ENCODE measurements at regions not wholly inside any gene's neighbourhood (a gene's known extent, or its start where the extent isn't known, plus 50 kb on each side); places are given as distances from the start of the nearest gene placed in this dataset.

DNA sequence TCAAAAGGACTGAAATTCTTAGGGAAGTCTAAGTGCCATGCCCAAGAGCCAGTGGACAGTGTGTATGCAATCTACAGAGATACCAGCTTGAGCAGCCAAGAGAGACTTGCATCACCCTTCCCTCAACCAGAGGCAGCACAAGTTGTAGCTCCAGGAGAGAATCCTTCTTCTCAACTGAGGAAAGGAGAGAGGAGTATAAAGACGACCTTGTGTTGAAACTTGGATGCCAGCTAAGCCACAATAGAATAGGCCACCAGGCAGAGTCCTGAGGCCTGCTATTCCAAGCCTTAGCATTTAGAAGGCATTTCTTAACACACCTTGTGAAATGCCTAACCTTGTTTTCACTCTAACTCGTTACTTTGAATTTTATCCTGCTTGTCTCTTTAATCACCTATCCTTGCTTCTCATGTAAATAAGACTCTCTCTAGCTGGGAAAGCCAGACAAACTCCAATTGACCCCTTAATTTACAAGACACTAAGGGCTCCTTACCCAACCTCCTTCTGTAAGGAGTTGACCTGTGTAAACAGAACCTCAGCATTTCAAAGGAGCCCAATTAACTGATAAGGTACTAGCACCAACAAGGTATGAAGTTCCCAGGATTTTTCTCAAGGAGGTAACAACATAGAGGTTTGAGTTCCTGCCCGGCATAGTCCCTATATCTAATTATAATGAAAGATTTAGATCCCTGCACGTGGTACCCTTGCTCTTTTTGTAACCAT is 738.8 kb downstream of the AMY1C start:
- H3K9me3 ChIP-seq (ENCODE audit: control insufficient read depth, insufficient read depth, low read length) = no peaks in the 10 kb centered on the region
- no peak overlapping the region for H3K9ac ChIP-seq (ENCODE audit: low read depth, low read length)
- H3K27me3 ChIP-seq (ENCODE audit: control insufficient read depth, insufficient read depth, low read length) = peaks cover 83% of the 10 kb centered on the region
- no peaks in the 10 kb centered on the region for H3K36me3 ChIP-seq (ENCODE audit: control insufficient read depth, insufficient read depth, low read length)
- no peak overlapping the region for H3K4me3 ChIP-seq (ENCODE audit: low read depth, low read length)
- H3K4me1 ChIP-seq (ENCODE audit: control insufficient read depth, insufficient read depth, low read length) = peaks cover 10% of the 10 kb centered on the region

DNA sequence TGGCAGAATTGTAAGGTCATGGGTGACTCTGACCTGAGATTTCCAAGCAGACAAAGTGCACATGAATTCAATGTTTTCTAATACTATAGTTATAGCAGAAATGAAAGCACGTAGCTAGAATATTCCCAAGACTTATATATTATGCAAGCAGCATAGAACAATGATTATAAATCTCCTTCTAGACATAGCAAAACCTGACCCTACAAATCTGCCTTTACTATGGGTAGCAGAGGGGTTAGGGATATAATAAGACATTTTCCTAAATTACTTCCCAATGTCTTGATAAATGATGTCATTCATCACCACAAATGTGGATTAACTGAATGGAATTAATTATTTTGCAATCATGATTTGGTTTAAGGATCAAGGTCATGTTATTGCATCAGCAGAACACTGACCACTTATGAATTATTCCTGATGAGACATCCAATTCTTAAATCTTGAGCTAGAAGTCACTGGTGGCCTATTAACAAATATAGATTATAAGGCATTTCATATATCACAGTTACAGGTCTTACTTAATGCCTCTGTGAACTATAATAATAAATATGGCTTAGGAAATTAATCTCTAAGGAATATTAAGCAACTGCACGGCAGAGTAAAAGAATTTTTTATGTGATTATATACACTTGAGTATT is 776.6 kb downstream of the AMY1C start:
- Histone ChIP-seq H3K36me3 (ENCODE audit: control insufficient read depth, insufficient read depth, low read length) (no peaks in the 10 kb centered on the region), H3K4me3 (ENCODE audit: low read depth, low read length) (no peak overlapping the region), H3K9me3 (ENCODE audit: control insufficient read depth, insufficient read depth, low read length) (no peaks in the 10 kb centered on the region), H3K9ac (ENCODE audit: low read depth, low read length) (no peak overlapping the region), H3K27me3 (ENCODE audit: control insufficient read depth, insufficient read depth, low read length) (no peaks in the 10 kb centered on the region), H3K4me1 (ENCODE audit: control insufficient read depth, insufficient read depth, low read length) (no peaks in the 10 kb centered on the region)

- H3K4me3 ChIP-seq (ENCODE audit: low read depth, low read length) = no peak overlapping the region
- H3K4me1 ChIP-seq (ENCODE audit: control insufficient read depth, insufficient read depth, low read length) = no peaks in the 10 kb centered on the region
- H3K27me3 ChIP-seq (ENCODE audit: control insufficient read depth, insufficient read depth, low read length) = no peaks in the 10 kb centered on the region
- H3K9ac ChIP-seq (ENCODE audit: low read depth, low read length) = no peak overlapping the region
- H3K9me3 ChIP-seq (ENCODE audit: control insufficient read depth, insufficient read depth, low read length) = no peaks in the 10 kb centered on the region
- H3K36me3 ChIP-seq (ENCODE audit: control insufficient read depth, insufficient read depth, low read length) = no peaks in the 10 kb centered on the region
Measured at GRCh38 chr1:104531990-104532389, 782.3 kb downstream of the AMY1C start.

DNA sequence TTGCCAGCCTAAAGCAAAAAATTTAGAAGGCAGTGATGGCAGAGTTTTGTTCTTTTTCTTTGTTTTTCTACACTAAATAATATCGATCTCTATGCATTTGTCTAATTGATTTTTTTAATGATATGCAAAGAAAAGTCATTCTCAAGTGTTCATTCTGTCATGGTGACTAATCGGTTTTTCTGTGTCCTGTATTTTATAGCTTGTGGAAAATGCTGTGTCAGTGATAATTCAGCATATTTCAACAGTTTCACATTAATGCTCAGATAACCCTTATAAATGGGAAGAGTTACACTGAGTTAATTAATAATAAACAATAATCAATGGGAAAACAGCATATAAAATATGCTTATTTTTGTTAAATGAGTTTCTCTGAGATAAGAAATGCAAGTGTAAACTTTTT is 824.9 kb downstream of the AMY1C start:
- H3K4me3 ChIP-seq (ENCODE audit: low read depth, low read length) = no peak overlapping the region
- no peaks in the 10 kb centered on the region for H3K36me3 ChIP-seq (ENCODE audit: control insufficient read depth, insufficient read depth, low read length)
- H3K9me3 ChIP-seq (ENCODE audit: control insufficient read depth, insufficient read depth, low read length) = no peaks in the 10 kb centered on the region
- no peaks in the 10 kb centered on the region for H3K4me1 ChIP-seq (ENCODE audit: control insufficient read depth, insufficient read depth, low read length)
- H3K27me3 ChIP-seq (ENCODE audit: control insufficient read depth, insufficient read depth, low read length) = no peaks in the 10 kb centered on the region
- H3K9ac ChIP-seq (ENCODE audit: low read depth, low read length) = no peak overlapping the region

GRCh38 chr1:104592926-104593325 is 843.2 kb downstream of the AMY1C start:
- no peaks in the 10 kb centered on the region for H3K36me3 ChIP-seq (ENCODE audit: control insufficient read depth, insufficient read depth, low read length)
- no peaks in the 10 kb centered on the region for H3K9me3 ChIP-seq (ENCODE audit: control insufficient read depth, insufficient read depth, low read length)
- H3K4me3 ChIP-seq (ENCODE audit: low read depth, low read length) = no peak overlapping the region
- no peaks in the 10 kb centered on the region for H3K4me1 ChIP-seq (ENCODE audit: control insufficient read depth, insufficient read depth, low read length)
- H3K27me3 ChIP-seq (ENCODE audit: control insufficient read depth, insufficient read depth, low read length) = no peaks in the 10 kb centered on the region
- no peak overlapping the region for H3K9ac ChIP-seq (ENCODE audit: low read depth, low read length)

DNA sequence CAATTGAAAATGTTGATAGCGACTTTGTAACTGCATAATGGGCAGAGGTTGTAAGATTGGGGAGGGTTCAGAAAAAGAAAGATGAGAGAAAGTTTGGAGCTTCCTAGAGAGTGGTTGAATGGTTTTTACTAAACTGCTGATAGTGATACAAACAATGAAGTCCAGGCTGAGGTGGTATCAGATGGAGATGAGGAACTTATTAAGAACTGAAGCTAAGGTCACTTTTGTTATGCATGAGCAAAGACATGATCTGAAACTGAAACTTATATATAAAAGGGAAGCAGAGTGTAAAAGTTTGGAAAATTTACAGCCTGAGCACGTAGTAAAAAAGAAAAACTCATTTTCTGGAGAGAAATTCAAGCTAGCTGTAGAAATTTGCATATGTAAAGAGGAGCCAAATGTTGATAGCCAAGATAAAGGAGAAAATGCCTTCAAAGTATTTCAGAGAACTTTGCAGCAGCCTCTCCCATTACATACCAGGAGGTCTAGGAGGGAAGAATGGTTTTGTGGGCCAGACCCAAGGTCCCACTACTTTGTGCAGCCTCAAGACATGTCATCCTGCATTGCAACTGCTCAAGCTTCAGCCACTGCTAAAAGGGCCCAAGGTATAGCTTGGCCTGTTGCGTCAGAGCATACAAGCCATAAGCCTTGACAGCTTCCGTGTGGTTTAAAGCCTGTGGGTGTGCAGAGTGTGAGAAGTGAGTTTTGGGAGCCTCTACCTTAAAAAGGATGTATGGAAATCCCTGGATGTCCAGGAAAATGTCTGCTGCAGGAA is 843.9 kb downstream of the AMY1C start:
- Histone ChIP-seq H3K9me3 (ENCODE audit: control insufficient read depth, insufficient read depth, low read length) (no peaks in the 10 kb centered on the region), H3K36me3 (ENCODE audit: control insufficient read depth, insufficient read depth, low read length) (no peaks in the 10 kb centered on the region), H3K27me3 (ENCODE audit: control insufficient read depth, insufficient read depth, low read length) (no peaks in the 10 kb centered on the region), H3K4me1 (ENCODE audit: control insufficient read depth, insufficient read depth, low read length) (no peaks in the 10 kb centered on the region), H3K4me3 (ENCODE audit: low read depth, low read length) (no peak overlapping the region), H3K9ac (ENCODE audit: low read depth, low read length) (no peak overlapping the region)

DNA sequence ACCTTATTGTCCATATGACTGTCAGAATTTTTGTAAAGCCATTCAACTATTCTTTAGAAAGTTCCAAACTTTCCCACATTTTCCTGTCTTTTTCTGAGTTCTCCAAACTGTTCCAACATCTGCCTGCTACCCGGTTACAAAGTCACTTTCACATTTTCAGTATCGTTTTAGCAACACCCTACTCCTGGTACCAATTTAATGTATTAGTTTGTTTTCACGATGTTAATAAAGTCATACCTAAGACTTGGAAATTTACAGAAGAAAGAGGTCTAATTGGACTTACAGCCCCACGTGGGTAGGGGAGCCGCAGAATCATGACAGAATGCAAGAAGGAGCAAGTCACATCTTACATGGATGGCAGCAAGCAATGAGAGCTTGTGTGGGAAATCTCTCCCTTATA is 867.8 kb downstream of the AMY1C start:
- H3K9me3 ChIP-seq (ENCODE audit: control insufficient read depth, insufficient read depth, low read length) = peaks cover 8% of the 10 kb centered on the region
- no peak overlapping the region for H3K9ac ChIP-seq (ENCODE audit: low read depth, low read length)
- H3K36me3 ChIP-seq (ENCODE audit: control insufficient read depth, insufficient read depth, low read length) = no peaks in the 10 kb centered on the region
- no peaks in the 10 kb centered on the region for H3K27me3 ChIP-seq (ENCODE audit: control insufficient read depth, insufficient read depth, low read length)
- no peak overlapping the region for H3K4me3 ChIP-seq (ENCODE audit: low read depth, low read length)
- no peaks in the 10 kb centered on the region for H3K4me1 ChIP-seq (ENCODE audit: control insufficient read depth, insufficient read depth, low read length)

DNA sequence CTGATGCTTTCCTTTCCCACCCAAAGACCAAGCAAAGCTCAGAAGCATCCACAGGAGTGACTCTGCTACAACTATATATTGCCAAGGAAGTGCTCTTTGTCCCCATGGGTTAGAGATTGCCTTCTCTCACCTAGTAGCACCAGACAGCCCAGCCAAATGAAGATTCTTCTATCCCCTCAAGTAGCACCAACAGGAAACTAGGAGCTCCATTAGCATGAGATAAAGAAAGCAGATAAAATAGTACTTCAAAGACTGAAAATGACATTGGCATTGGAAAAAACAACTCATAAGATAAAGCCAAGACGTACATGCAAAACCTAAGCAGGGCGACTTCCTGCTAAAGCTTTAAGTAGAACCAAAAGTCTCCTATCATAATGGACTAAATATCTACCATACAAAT is 871.5 kb downstream of the AMY1C start:
- no peaks in the 10 kb centered on the region for H3K4me1 ChIP-seq (ENCODE audit: control insufficient read depth, insufficient read depth, low read length)
- H3K36me3 ChIP-seq (ENCODE audit: control insufficient read depth, insufficient read depth, low read length) = no peaks in the 10 kb centered on the region
- H3K9me3 ChIP-seq (ENCODE audit: control insufficient read depth, insufficient read depth, low read length) = peaks cover 8% of the 10 kb centered on the region
- H3K4me3 ChIP-seq (ENCODE audit: low read depth, low read length) = no peak overlapping the region
- H3K27me3 ChIP-seq (ENCODE audit: control insufficient read depth, insufficient read depth, low read length) = no peaks in the 10 kb centered on the region
- no peak overlapping the region for H3K9ac ChIP-seq (ENCODE audit: low read depth, low read length)

GRCh38 chr1:104624538-104624937 is 874.8 kb downstream of the AMY1C start:
- Histone ChIP-seq H3K9ac (ENCODE audit: low read depth, low read length) (no peak overlapping the region), H3K36me3 (ENCODE audit: control insufficient read depth, insufficient read depth, low read length) (no peaks in the 10 kb centered on the region), H3K27me3 (ENCODE audit: control insufficient read depth, insufficient read depth, low read length) (no peaks in the 10 kb centered on the region), H3K9me3 (ENCODE audit: control insufficient read depth, insufficient read depth, low read length) (no peaks in the 10 kb centered on the region), H3K4me3 (ENCODE audit: low read depth, low read length) (no peak overlapping the region), H3K4me1 (ENCODE audit: control insufficient read depth, insufficient read depth, low read length) (no peaks in the 10 kb centered on the region)

GRCh38 chr1:104629589-104629988 is 879.9 kb downstream of the AMY1C start:
- Histone ChIP-seq H3K4me3 (ENCODE audit: low read depth, low read length) (no peak overlapping the region), H3K4me1 (ENCODE audit: control insufficient read depth, insufficient read depth, low read length) (no peaks in the 10 kb centered on the region), H3K27me3 (ENCODE audit: control insufficient read depth, insufficient read depth, low read length) (no peaks in the 10 kb centered on the region), H3K36me3 (ENCODE audit: control insufficient read depth, insufficient read depth, low read length) (no peaks in the 10 kb centered on the region), H3K9me3 (ENCODE audit: control insufficient read depth, insufficient read depth, low read length) (no peaks in the 10 kb centered on the region), H3K9ac (ENCODE audit: low read depth, low read length) (no peak overlapping the region)

DNA sequence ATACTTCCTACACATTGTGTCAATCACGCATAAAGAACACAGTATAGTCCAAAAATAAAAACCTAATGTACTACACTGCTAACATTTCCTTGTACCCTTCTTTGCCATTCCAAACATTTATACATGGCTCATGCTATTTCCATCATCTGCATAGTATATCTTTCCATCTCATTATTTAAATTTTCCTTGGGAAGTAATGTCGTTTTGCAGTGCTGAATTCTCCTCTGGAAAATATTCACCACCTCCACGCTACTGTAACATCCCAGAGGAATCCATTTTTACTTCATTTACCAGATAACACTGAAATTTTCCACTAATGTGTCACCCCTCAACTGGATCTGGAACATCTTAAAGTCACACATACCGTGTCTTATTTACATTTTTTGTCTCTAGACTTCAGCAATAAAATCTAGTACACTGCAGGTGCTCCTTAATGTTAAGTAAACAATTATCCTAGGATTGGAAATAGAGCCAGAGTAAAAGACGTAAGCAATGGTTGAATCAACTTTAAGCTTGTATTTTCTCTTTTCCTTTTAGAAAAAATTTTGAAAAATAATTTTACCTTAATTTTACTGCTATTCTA is 881.0 kb downstream of the AMY1C start:
- no peak overlapping the region for H3K9ac ChIP-seq (ENCODE audit: low read depth, low read length)
- no peaks in the 10 kb centered on the region for H3K9me3 ChIP-seq (ENCODE audit: control insufficient read depth, insufficient read depth, low read length)
- no peaks in the 10 kb centered on the region for H3K36me3 ChIP-seq (ENCODE audit: control insufficient read depth, insufficient read depth, low read length)
- H3K27me3 ChIP-seq (ENCODE audit: control insufficient read depth, insufficient read depth, low read length) = no peaks in the 10 kb centered on the region
- H3K4me3 ChIP-seq (ENCODE audit: low read depth, low read length) = no peak overlapping the region
- no peaks in the 10 kb centered on the region for H3K4me1 ChIP-seq (ENCODE audit: control insufficient read depth, insufficient read depth, low read length)

Measured in iPS-15b (cell line).